GM18873 (cell line): ENCODE measurements at regions not wholly inside any gene's neighbourhood (a gene's known extent, or its start where the extent isn't known, plus 50 kb on each side); places are given as distances from the start of the nearest gene placed in this dataset.

Source experiments
- ATAC-seq: cut with Tn5 transposase; IDR thresholded peaks from one replicate; pipeline ENCODE4 v1.9.1; 2021; ENCODE audit warnings: mild to moderate bottlenecking, moderate library complexity, moderate number of reproducible peaks; ENCODE audit not compliant: unreplicated experiment, low FRiP score

DNA sequence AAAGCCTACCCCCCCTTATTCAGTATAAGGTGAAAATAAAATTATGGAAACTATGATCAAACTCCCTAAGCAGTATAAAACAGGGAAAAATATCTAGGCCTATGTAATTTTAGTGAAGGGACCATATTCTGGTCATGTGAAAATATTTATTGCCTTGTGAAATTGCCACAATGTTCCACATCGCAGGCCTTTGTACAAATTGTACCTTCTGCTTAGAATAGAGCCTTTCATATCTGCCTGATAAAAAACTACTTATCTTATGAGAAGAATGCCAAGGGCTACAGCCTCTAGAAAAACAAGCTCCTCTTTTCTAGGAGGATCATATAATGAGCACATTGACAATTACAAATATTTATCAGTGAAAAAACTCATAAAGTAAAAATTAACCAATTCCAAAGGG, 1280.0 kb downstream of the EFNB2 start:
- ATAC-seq: no peak

DNA sequence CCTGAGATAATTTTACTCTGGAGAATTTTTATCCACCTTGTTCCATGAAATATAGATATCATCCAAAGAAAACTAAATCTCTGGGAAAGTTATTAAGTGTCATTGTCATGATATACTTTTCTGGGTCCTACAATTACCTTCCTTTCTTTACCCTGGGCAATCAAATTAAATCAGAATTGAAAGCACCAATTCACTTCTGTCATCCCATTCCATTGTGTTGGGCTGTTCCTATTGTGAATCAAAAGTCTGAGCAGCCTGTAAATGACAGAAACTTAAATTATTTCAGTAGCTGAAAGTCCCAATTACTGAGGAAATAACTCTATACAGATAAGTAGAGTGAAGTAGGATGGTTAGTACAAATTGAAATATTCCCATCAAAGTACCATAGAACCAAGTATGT, 1284.2 kb downstream of the EFNB2 start:
- no peak for ATAC-seq

DNA sequence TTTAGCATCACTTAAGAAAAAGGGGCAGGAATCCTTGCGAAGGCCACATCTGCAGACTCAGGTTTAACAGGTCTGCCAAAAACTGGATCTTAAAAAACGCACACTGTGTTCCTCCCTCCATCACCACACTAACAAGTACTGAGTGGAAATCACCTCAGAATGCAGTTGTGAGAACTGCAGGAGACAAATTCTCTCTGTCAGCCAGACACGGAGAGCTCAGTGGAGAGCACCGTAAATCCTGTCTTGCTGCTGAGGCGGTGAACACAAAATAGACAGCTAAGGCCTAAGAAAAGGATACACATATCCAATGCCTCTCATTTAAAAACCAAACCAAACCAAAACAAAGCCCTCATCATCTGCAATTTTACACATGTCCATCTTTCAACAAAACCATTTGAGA, 1287.6 kb downstream of the EFNB2 start:
- no peak for ATAC-seq

DNA sequence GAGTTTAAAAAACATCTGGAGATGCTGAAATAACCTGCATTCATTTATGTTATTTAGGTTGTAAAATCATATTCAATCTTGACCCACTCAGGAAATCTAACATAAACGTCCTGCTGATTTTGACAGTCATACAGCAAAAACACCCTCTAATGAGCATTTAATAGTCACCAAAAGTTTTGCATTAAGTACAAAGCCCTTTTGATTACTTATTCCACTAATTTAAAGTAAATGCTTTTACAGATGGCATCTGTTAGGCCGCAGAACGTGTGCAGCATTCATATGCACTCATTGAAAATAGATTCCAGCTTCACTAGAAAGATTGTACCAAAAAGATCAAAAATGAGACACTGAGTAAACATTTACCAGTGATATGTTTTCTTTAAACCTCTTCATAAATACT, 1295.1 kb downstream of the EFNB2 start:
- ATAC-seq: no peak

DNA sequence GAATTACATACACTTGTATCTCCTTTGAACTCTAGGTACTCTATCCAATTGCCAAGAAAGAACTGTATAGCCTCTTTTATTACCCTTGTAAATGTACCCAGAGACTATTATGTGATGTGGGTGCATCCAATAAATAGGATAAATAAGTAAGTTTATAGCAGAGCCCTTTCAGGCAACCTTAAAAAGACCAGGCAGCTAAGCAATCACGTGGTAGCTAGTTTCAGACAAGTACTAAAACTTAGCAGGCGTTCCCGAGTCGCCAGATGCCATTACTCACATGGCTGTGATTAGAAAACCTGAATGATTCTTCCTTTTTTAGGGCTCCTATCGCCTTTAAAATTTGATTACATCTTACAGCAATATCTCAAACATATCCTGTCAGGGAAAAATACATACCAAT, 1303.0 kb downstream of the EFNB2 start:
- no peak for ATAC-seq

DNA sequence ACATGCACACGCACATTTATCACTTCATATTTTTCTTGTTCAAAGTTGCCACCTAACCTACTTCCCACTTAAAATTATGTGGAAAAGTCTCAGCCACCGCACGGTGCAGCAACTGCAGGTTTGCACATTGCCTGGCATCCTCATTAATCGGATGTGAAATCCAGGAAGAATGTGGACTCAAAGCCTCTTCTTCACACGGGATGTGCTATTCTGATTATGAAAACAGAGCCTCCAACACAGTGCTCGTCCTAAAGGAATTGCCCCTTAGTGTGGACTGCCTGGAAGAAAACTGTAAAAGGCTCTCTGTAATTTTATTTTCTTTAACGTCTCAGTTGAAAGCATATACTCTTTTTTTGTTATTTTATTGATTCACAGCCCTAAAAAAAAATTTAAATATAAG, 1303.5 kb downstream of the EFNB2 start:
- ATAC-seq: no peak

DNA sequence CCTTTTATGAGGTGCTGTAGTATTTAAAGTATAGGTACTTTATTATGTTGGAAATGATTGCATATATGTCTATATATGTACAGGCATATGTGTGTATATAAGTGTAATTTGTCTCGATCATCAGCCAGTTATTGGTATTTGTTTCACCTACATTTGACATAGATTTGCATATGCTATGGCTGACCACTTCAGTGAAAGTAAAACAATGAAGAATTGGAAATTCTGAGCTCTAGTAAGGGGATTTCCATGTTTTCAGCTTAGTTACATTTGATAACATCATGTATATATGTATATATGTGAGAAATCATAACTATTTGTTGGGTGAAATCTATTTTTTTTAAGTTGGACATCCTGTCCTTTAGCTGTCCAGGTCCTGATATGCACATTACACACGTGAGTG, 1303.9 kb downstream of the EFNB2 start:
- ATAC-seq: no peak

DNA sequence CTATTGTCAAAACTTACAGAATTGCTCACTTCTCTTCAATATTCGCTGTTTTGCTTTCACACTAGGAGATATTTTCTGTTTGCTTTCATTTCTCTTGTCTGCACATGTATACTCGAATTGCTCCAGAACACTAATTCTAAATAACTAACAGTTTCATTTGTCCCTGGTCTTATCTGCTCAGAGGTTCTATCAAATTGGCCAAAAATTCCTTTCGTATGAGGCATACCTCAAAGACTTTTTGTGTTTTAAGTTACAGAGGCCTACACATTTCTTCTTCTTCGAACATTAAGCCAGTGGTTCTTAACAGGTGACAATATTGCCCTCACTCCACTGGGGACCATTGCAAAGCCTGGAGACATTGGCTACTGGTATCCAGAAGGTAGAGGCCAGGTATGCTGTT, 1314.6 kb downstream of the EFNB2 start:
- ATAC-seq: no peak

DNA sequence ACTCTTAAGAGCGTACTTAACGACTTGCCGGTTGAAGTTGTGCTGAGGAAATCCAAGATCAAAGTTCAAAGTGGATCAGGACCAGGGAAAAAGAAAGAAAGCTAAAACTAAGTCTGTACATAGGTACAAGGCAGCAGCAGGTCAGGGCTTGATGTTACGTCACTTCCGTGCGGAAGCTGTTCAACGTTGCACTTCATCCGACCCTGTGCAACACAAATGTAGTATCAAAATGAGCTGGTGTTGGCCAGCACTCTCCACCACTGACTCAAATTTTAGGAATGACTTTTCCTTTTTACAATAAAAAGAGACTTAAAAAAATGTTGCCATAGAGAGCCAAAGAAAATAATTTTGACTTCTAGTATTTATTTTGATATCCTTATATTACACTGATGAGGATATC, 1315.4 kb downstream of the EFNB2 start:
- no peak for ATAC-seq

DNA sequence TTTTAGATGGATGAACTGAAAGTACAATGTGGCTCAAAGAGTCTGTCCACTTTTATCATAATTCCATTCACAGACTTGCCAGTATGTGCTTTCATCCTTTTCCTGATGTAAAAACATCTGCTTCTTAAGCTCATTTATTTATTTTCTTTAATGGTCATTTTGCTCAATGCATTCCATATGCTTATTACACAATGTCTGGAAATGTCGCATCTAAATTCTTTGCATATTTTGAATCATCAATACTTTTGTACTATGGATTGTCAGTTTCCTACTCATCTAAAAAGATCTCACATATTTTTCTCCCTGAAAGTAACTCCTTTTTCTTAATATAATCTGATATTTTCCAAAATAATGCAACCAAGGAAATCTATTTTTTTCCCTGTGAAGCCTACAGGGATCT, 1315.8 kb downstream of the EFNB2 start:
- ATAC-seq: no peak

DNA sequence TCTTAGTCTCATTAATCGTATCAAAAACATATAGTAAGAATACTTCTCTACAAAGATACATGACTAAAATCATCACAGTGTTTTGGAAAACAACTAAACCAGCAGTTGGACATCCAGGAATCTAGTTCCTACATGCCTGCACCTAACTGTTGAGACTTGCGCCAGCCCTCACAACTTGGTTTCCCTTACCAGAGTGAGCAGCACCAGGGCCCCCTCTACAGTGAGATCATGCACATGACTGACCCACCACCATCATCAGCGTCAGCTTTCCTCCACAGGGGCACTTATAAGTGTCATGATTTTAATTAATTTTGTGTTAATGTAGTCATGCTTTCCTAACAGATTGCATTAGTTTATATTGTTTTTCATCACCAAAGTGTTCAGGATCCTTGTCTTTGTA, 1322.0 kb downstream of the EFNB2 start:
- no peak for ATAC-seq

DNA sequence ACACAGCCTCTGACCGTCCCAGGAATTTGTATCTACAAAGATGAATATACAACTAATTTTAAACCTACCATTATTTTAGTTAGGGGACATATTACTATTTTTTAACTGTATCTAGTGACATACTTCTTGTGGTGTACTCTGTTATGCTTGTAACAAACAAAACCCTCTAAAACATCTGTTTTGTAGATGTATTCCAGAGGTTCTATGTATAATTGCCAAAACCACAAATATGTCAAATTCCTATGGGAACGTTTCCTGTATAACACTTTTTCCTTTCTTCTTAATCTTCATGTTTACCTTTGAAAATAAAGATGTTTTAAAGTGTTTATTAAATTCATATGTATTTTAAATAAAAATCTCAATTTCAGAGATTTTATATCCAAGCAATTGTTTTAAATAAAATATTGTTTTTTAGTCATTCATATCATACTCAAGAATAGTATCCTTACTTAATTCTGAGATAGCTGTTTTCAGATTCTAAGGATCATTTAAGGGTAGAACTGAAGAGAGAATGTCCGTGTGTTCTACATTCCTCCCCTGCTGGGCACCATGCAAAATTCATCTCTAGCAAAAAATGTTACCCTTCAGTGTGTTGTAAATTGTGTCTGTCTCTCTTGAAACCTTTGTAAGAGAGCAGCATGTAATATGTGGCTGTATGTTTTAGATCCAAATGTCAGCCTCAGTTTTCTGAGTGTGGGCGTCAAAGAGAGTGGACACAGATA, 1327.7 kb downstream of the EFNB2 start:
- ATAC-seq: no peak

DNA sequence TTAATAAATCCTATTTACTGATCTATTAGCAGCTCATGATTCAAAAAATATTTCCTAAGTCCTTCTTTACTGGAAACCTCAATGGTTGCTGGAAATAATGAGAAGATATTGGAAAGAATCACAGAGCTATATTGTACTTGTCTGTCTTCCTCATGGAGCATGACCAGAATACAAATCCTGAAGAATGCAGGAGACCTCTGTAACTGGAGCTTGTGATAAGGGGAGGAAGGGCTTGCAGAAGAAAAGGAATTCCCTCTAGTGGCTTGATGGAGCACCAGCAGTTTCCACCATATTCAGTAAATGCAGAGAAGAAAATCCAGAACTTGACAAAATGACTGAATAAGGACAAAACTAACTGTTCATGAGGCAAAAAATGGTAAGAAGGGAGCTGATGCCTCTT, 1333.1 kb downstream of the EFNB2 start:
- no peak for ATAC-seq

DNA sequence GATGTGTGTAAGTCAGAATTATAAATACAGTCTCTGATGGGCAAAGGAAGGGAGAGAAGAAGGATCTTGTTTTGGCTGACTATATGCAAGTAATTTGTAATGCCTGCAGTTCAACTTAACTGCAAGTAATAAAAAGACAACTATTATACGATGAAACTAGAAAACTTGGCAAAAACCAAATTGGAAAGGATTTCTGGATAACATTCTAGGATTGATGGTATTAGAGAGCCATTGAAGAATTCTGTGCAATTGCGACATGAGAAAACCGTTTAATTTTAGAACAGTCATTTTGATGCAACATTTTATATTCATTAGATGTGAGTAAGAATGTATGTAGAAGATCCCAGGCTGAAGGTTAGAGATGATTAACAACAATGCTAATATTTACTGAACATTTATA, 1334.1 kb downstream of the EFNB2 start:
- ATAC-seq: no peak

DNA sequence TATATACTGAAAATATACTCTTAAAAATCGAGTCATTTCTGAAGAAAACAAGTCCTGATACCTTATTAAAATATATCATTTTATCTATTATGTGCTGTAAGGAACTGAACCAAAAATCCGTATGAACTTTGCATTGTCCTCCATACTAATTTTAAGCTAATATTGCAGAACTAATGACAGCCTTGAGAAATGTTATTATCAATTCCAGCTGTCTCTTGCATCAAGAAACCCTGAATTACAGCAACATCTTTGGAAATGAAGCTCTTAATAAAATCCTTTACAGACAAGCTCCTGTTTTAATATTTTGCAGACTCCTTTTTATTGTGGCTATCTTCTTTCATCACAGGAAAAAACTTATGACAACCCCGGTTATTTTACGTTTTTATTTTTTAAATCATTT, 1335.3 kb downstream of the EFNB2 start:
- ATAC-seq: no peak

DNA sequence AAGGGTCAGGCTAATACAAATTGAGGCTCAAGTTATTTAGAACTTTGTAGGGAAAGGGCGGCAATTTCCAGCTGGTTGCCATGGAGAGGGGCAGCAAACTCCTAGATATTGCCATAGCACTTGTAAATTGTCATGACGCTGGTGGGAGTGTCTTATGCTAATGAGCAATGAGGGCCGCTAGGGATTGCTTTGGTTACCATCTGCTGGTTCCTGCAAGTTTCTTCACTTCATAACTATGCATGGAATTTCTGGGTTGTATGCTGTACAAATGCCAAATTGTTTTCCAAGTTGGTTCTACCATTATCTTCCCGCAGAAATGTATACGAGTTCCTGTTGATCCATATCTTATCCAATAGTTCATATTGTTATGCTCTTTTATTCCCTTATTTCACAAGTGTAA, 1339.4 kb downstream of the EFNB2 start:
- no peak for ATAC-seq

DNA sequence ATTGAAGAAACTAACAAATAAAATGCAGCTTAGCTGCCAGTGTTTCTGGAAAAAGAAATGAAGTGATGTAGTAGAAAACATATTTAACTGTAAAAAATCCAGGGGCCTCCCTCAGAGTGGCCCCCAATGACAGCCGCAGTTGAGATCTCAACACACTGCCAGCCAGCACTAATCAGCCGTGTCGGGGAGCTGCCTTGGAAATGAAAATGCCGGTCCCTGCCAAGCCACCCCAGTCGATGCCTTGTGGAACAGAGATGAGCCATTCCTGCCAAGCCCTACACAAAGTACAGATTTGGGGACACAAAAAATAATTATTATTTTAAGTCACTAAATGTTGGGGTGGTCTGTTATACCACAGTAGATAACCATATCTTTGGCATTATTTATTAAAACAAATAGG, 1342.4 kb downstream of the EFNB2 start:
- ATAC-seq: no peak

DNA sequence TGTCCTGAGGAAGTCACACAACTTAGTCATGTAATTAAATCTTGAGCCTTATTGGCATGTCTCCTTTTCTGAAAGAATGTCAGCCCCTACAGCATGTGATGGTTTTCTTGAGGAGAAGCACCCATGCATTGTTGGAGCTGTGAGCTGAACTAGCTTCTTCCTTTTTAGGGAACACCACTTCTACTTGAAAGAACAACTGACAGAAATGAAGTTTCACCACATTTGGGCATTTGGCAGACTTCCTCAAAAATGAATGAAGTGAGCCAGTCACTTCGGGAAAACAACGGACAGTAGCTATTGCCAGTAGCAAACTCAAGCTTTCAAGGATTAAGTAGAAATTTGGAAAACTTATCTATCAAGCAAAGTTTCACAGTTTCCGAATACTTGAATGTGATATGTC, 1351.3 kb downstream of the EFNB2 start:
- no peak for ATAC-seq

DNA sequence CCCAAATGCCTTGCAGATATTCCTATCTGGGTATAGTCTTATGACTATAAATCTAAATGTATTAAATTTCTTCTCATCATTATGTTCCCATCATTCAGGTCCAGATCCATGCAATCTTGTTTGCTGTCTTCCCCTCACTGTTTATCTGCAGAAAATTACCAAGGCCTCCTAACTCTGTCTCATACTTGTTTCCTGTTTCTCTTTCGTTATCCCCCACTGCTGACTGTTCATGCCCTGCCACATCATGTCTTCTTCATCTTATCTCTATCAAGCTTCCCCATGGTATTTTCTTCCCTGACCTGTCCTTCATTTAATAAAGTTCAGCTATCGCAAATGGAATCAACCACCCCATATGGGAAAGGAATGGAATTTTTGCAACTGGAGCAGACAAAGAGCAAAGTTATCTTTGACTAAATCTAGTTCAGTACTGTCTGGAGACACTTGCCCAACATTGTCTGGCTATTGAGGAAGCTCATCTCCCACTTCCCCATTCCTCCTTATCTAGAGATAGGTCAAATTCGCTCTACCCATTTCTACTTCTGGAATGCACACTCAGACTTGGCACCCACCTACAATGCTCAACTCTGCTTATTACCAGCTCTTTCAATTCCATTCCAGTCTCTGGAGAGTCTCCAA, 1358.1 kb downstream of the EFNB2 start:
- ATAC-seq: no peak

DNA sequence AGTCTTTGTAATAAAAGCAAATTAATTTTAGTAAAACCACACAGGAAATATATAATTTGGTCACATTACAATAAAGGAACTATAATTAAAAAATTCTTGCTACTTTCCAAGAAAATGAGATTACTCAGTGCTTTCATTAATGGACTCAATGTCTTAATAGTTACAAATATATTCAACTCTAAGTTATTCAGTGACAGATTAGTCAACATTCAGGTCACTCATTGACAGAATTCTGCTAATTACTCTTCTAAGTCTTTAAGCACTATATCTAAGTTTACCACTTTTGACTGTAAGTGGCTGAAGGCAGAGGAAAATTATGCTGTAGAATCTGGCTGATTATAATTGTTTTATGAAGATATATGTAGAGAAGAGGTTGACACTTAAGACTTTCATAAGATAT, 1365.0 kb downstream of the EFNB2 start:
- no peak for ATAC-seq

DNA sequence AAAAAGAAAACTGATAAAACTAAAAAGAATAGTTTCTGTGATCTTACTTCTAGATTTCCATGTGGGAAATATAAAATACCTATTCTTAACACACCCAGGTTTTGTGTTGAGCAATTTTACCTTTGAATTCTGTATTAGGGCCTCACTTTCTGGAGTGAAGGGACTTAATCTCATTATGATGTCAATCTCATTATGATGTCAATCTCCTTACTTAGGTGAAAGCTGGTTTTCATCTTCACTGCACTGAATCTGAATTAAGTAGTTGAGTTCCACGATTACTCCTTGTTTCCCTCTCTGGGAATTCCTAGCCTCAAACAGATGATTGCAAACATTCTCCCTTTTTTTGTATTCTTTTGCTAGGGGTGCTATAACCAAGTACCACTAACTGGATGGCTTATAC, 1367.2 kb downstream of the EFNB2 start:
- no peak for ATAC-seq

DNA sequence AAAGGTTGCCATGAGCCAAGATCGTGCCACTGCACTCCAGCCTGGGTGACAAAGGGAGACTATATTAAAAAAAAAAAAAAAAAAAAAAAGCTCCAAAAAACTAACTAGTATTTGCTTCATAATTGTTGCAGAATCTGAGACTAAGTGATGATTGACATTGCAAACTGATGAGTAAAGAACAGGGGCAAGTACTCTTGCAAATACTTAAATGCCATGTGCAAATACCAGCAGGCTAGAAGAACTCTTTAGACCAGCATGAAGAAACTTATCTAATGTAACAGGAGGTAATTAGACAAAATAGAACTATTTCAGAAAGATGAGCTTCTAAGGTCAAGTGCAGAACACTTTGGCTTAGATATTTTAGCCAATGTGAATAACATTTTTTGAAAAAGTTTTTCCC, 1368.1 kb downstream of the EFNB2 start:
- ATAC-seq: no peak
